ENCODE measurements at regions not wholly inside any gene's neighbourhood (a gene's known extent, or its start where the extent isn't known, plus 50 kb on each side); places are given as distances from the start of the nearest gene placed in this dataset.

DNA sequence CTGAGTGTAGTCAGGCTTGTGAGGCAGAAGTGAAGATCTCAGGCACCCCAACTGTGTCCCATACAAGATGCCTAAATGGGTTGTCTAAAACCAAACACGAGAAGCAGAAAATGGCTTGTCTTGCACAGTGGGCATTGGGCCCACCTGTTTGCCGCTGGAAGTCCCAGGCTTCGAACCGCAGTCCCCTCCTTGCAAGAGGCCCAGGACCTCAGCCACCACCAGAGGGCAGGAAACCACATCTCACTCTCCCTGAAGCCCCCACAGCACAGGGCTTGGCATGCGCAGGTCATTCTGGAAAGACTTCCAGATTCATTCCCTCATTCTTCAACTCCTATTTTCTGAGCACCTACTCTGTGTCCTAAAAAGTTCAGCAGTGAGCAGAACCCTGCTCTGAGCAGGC is 973.7 kb downstream of the UQCRFS1 start:
- TF ChIP-seq, protein P1, sequence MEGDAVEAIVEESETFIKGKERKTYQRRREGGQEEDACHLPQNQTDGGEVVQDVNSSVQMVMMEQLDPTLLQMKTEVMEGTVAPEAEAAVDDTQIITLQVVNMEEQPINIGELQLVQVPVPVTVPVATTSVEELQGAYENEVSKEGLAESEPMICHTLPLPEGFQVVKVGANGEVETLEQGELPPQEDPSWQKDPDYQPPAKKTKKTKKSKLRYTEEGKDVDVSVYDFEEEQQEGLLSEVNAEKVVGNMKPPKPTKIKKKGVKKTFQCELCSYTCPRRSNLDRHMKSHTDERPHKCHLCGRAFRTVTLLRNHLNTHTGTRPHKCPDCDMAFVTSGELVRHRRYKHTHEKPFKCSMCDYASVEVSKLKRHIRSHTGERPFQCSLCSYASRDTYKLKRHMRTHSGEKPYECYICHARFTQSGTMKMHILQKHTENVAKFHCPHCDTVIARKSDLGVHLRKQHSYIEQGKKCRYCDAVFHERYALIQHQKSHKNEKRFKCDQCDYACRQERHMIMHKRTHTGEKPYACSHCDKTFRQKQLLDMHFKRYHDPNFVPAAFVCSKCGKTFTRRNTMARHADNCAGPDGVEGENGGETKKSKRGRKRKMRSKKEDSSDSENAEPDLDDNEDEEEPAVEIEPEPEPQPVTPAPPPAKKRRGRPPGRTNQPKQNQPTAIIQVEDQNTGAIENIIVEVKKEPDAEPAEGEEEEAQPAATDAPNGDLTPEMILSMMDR (IDR thresholded peaks at IDR 0.05) = no peak
- no peak for TF ChIP-seq POLR2A (IDR thresholded peaks at IDR 0.05)

Data from heart left ventricle (tissue), 13 donors.